Upper lobe of left lung (tissue), 6 donors: ENCODE measurements at regions not wholly inside any gene's neighbourhood (a gene's known extent, or its start where the extent isn't known, plus 50 kb on each side); places are given as distances from the start of the nearest gene placed in this dataset.
A peak's percentile ranks its signal among the peaks of the same experiment; 100 is the strongest.
"Not testable (repeated sequence)": the region's sequence is repeated elsewhere in the genome, so short reads cannot be mapped to it uniquely, and the experiment has no call there.

ENCODE experiments used
- ATAC-seq, 2 donors: fragments of 200-7000 bp; cut with Tn5 transposase; one replicate each; pipeline ENCODE4 v1.9.1; 2022; ENCODE audit warnings: mild to moderate bottlenecking in 2 of 2, moderate library complexity in 2 of 2; ENCODE audit not compliant: low FRiP score in 2 of 2
- DNase-seq, 2 donors: peaks; one replicate each; pipeline ENCODE4 v3.0.0-alpha.2; 2019 to 2020
- H3K27ac ChIP-seq, 4 donors: fragments of 200-600 bp; sonication (generic); one replicate each; pipeline ENCODE4 v1.5.1; 2016 to 2019
- H3K27me3 ChIP-seq, 4 donors: fragments of 200-600 bp; sonication (generic); one replicate each; pipeline ENCODE4 v1.5.1; 2017 to 2019
- H3K36me3 ChIP-seq, 4 donors: fragments of 200-600 bp; sonication (generic); one replicate each; pipeline ENCODE4 v1.5.1; 2016 to 2019
- H3K4me1 ChIP-seq, 4 donors: fragments of 200-600 bp; sonication (generic); one replicate each; pipeline ENCODE4 v1.5.1; 2018 to 2019
- H3K4me3 ChIP-seq, 4 donors: fragments of 200-600 bp; sonication (generic); one replicate each; pipeline ENCODE4 v1.5.1; 2017 to 2019; ENCODE audit warnings: mild to moderate bottlenecking in 2 of 4, moderate library complexity in 1 of 4
- H3K9me3 ChIP-seq, 4 donors: fragments of 200-600 bp; sonication (generic); one replicate each; pipeline ENCODE4 v1.5.1; 2018 to 2019
- EP300 ChIP-seq, 4 donors: sonication (generic); formaldehyde crosslinking; IDR thresholded peaks; one replicate each; pipeline ENCODE4 v1.5.1; 2017; ENCODE audit warnings: antibody characterized with exemption in 4 of 4, control low read depth in 2 of 4
- POLR2A ChIP-seq, 4 donors: fragments of 450-650 bp; IDR thresholded peaks; one replicate each; pipeline ENCODE4 v1.5.1; 2016 to 2017; ENCODE audit warnings: antibody characterized with exemption in 4 of 4, mild to moderate bottlenecking in 2 of 4
- POLR2AphosphoS5 ChIP-seq, 2 donors: sonication (generic); formaldehyde crosslinking; IDR thresholded peaks; one replicate each; pipeline ENCODE4 v1.5.1; 2017; ENCODE audit warnings: antibody characterized with exemption in 2 of 2
- WGBS, 2 donors: methylation state at CpG; one replicate each; pipeline ENCODE4 v1.1.5; 2017 to 2018; 5-methylcytosine and 5-hydroxymethylcytosine counted together
- TF ChIP-seq, protein P1 (sequence below), 6 experiments: fragments of 450-650 bp in 4 of 6; fragments of 200-600 bp in 2 of 6; sonication (generic) in 2 of 6; IDR thresholded peaks; one replicate each; pipeline ENCODE4 v1.5.1; 2016 to 2019; ENCODE audit warnings: antibody characterized with exemption in 6 of 6
- donor health status: DM: no; HTN: no; CAD: no; lungs with moderate emphysema.
- donor health status: DM: no; HTN: yes; CAD: no; lungs with severe emphysema.

- no peaks in the 10 kb centered on the region for H3K9me3 ChIP-seq
- no peaks in the 10 kb centered on the region for H3K36me3 ChIP-seq
- H3K4me3 ChIP-seq, result no peak overlapping the region
- DNase-seq, result peak in 1 of 2 donors; percentile 62
- WGBS, 2 donors, result 93 to 95% methylated on average over 24 to 25 of the region's 29 CpGs
- no peaks in the 10 kb centered on the region for H3K4me1 ChIP-seq
- no peak overlapping the region for H3K27ac ChIP-seq
- no peaks in the 10 kb centered on the region for H3K27me3 ChIP-seq
- ATAC-seq, result peak; percentile 14 to 30
- TF ChIP-seq POLR2AphosphoS5 (IDR thresholded peaks at IDR 0.05), result no peak
- TF ChIP-seq EP300 (IDR thresholded peaks at IDR 0.05), result no peak
- TF ChIP-seq, protein P1, sequence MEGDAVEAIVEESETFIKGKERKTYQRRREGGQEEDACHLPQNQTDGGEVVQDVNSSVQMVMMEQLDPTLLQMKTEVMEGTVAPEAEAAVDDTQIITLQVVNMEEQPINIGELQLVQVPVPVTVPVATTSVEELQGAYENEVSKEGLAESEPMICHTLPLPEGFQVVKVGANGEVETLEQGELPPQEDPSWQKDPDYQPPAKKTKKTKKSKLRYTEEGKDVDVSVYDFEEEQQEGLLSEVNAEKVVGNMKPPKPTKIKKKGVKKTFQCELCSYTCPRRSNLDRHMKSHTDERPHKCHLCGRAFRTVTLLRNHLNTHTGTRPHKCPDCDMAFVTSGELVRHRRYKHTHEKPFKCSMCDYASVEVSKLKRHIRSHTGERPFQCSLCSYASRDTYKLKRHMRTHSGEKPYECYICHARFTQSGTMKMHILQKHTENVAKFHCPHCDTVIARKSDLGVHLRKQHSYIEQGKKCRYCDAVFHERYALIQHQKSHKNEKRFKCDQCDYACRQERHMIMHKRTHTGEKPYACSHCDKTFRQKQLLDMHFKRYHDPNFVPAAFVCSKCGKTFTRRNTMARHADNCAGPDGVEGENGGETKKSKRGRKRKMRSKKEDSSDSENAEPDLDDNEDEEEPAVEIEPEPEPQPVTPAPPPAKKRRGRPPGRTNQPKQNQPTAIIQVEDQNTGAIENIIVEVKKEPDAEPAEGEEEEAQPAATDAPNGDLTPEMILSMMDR (IDR thresholded peaks at IDR 0.05), result no peak
- no peak for TF ChIP-seq POLR2A (IDR thresholded peaks at IDR 0.05)
Measured at GRCh38 chr10:42690449-42691360, 52.3 kb upstream of the ZNF33B start.

GRCh38 chr10:42691361-42692120 lies 53.2 kb upstream of the ZNF33B start:
- ATAC-seq (peak in 1 of 2 donors; percentile 34), DNase-seq (peak in 1 of 2 donors; percentile 33)
- Histone ChIP-seq H3K9me3 (no peaks in the 10 kb centered on the region), H3K27ac (no peak overlapping the region), H3K27me3 (no peaks in the 10 kb centered on the region), H3K36me3 (no peaks in the 10 kb centered on the region), H3K4me1 (no peaks in the 10 kb centered on the region), H3K4me3 (no peak overlapping the region)
- 93 to 95% methylated on average over 15 to 22 of the region's 25 CpGs for WGBS, 2 donors
- TF ChIP-seq, protein P1 (IDR thresholded peaks at IDR 0.05), result no peak
- TF ChIP-seq POLR2AphosphoS5 (IDR thresholded peaks at IDR 0.05) (no peak), POLR2A (IDR thresholded peaks at IDR 0.05) (no peak), EP300 (IDR thresholded peaks at IDR 0.05) (no peak)

DNA sequence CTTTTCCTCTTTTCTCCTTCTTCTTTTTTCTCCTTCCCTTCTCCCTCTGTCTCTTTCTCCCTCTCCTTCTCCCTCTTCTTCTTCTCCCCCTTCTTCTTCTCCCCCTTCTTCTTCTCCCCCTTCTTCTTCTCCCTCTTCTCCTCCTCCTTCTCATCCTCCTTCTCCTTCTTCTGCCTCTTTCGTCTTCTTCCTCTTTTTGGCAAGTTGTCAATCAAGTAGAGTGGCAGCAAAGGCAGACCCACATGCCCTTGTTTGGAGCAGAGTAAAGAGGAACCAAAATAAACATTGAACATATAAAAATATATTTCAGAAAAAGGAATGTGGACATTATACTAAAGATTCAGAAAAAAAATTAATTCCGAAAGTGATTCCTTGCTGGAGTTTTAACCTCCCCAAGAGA lies 59.6 kb upstream of the ZNF33B start:
- TF ChIP-seq POLR2A (IDR thresholded peaks at IDR 0.05), result no peak
- TF ChIP-seq EP300 (IDR thresholded peaks at IDR 0.05), result no peak
- TF ChIP-seq, protein P1 (IDR thresholded peaks at IDR 0.05), result no peak
- no peak for TF ChIP-seq POLR2AphosphoS5 (IDR thresholded peaks at IDR 0.05)
- H3K4me1 ChIP-seq, result no peaks in the 10 kb centered on the region
- no peaks in the 10 kb centered on the region for H3K27me3 ChIP-seq
- DNase-seq (no peak), ATAC-seq (no peak)
- no peaks in the 10 kb centered on the region for H3K36me3 ChIP-seq
- no peak overlapping the region for H3K4me3 ChIP-seq
- no peaks in the 10 kb centered on the region for H3K9me3 ChIP-seq
- WGBS, 2 donors, result 65 to 75% methylated on average over 2 of the region's 2 CpGs
- no peak overlapping the region for H3K27ac ChIP-seq

GRCh38 chr10:42707234-42707633 lies 68.9 kb upstream of the ZNF33B start:
- Histone ChIP-seq H3K27me3 (no peaks in the 10 kb centered on the region), H3K27ac (no peak overlapping the region), H3K36me3 (no peaks in the 10 kb centered on the region), H3K4me1 (no peaks in the 10 kb centered on the region), H3K4me3 (no peak overlapping the region), H3K9me3 (no peaks in the 10 kb centered on the region)
- WGBS, 2 donors, result 27 to 31% methylated on average over 4 of the region's 4 CpGs
- TF ChIP-seq POLR2A (IDR thresholded peaks at IDR 0.05) (no peak), POLR2AphosphoS5 (IDR thresholded peaks at IDR 0.05) (no peak), EP300 (IDR thresholded peaks at IDR 0.05) (no peak)
- TF ChIP-seq, protein P1 (IDR thresholded peaks at IDR 0.05), result no peak
- DNase-seq, result no peak
- ATAC-seq, result no peak

DNA sequence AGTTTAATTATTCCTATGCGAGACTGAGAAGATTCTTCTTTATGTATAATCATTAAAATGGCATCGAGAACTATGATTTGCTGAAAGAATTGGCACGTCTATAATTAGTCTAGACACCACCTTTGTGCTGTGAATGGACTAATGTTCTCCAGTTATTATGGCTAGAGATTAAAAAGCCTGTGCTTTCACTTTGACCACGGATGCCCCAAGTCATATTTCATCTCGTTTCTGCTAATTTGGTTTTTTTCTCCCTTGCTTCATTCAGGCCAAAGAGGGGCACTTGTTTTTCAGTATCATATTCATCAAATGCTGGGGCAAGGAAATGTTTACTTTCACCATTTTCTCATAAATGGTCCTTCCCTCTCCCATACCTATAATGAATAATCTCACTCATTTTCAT lies 63.3 kb upstream of the BMS1 start:
- not testable (repeated sequence) for H3K27me3 ChIP-seq, H3K27ac ChIP-seq, H3K36me3 ChIP-seq, ATAC-seq, DNase-seq, H3K4me3 ChIP-seq, H3K4me1 ChIP-seq, H3K9me3 ChIP-seq
- WGBS, 2 donors, result 60 to 73% methylated on average over 5 of the region's 5 CpGs
